Liver (tissue), 8 donors: ENCODE measurements at regions not wholly inside any gene's neighbourhood (a gene's known extent, or its start where the extent isn't known, plus 50 kb on each side); places are given as distances from the start of the nearest gene placed in this dataset.

Experiments used
- DNase-seq: peaks from one replicate; pipeline ENCODE4 v3.0.0-alpha.2; 2017; ENCODE audit warnings: low spot score
- H3K27ac ChIP-seq, 2 donors: one replicate each; pipeline ENCODE4 v1.7.0; 2013; ENCODE audit warnings: inconsistent platforms in 2 of 2, low read length in 2 of 2, control low read depth in 1 of 2, low read depth in 1 of 2, mild to moderate bottlenecking in 1 of 2
- H3K27me3 ChIP-seq, 4 donors: one replicate each; pipeline versions ENCODE4 v1.6.1 to v1.7.0; 2013; ENCODE audit warnings: low read length in 3 of 4, inconsistent platforms in 1 of 4, mild to moderate bottlenecking in 1 of 4, moderate library complexity in 1 of 4; ENCODE audit not compliant: control insufficient read depth in 4 of 4, insufficient read depth in 4 of 4
- H3K36me3 ChIP-seq, 4 donors: one replicate each; pipeline versions ENCODE4 v1.6.1 to v1.7.0; 2013; ENCODE audit warnings: low read length in 3 of 4, mild to moderate bottlenecking in 3 of 4, low read depth in 1 of 4, moderate library complexity in 1 of 4; ENCODE audit not compliant: control insufficient read depth in 4 of 4, insufficient read depth in 3 of 4
- H3K4me1 ChIP-seq, 4 donors: one replicate each; pipeline versions ENCODE4 v1.6.1 to v1.7.0; 2013; ENCODE audit warnings: low read length in 3 of 4, mild to moderate bottlenecking in 3 of 4, moderate library complexity in 1 of 4; ENCODE audit not compliant: control insufficient read depth in 4 of 4, insufficient read depth in 4 of 4
- H3K4me3 ChIP-seq, 3 donors: one replicate each; pipeline versions ENCODE4 v1.6.1 to v1.7.0; 2013; ENCODE audit warnings: low read length in 3 of 3, control low read depth in 1 of 3, low read depth in 1 of 3, mild to moderate bottlenecking in 1 of 3
- H3K9ac ChIP-seq, 2 donors: one replicate each; pipeline ENCODE4 v1.7.0; 2013; ENCODE audit warnings: low read length in 2 of 2, mild to moderate bottlenecking in 2 of 2, moderate library complexity in 2 of 2, control low read depth in 1 of 2, low read depth in 1 of 2
- H3K9me3 ChIP-seq, 4 donors: one replicate each; pipeline versions ENCODE4 v1.6.1 to v1.7.0; 2013; ENCODE audit warnings: low read length in 3 of 4; ENCODE audit not compliant: control insufficient read depth in 4 of 4
- ATF3 ChIP-seq: IDR thresholded peaks from 2 replicates; pipeline ENCODE4 v1.6.1; 2016; ENCODE audit warnings: antibody characterized with exemption
- EGR1 ChIP-seq, 2 donors: IDR thresholded peaks; 2 replicates each; pipeline ENCODE4 v1.6.1; 2016 to 2018; ENCODE audit warnings: antibody characterized with exemption in 2 of 2, low read depth in 2 of 2
- FOXA1 ChIP-seq: IDR thresholded peaks from 2 replicates; pipeline ENCODE4 v1.6.1; 2016; ENCODE audit warnings: antibody characterized with exemption
- FOXA2 ChIP-seq: IDR thresholded peaks from 2 replicates; pipeline ENCODE4 v1.6.1; 2016; ENCODE audit warnings: antibody characterized with exemption
- GABPA ChIP-seq, 2 donors: IDR thresholded peaks in 1 of 2; conservative IDR thresholded peaks in 1 of 2; 2 replicates each; pipeline ENCODE4 v1.6.1; 2016; ENCODE audit warnings: antibody characterized with exemption in 2 of 2, mild to moderate bottlenecking in 1 of 2, moderate library complexity in 1 of 2
- HNF4A ChIP-seq, 2 donors: conservative IDR thresholded peaks; 2 replicates each; pipeline ENCODE4 v1.6.1; 2016; ENCODE audit warnings: antibody characterized with exemption in 2 of 2, mild to moderate bottlenecking in 2 of 2
- HNF4G ChIP-seq: IDR thresholded peaks from 2 replicates; pipeline ENCODE4 v1.6.1; 2016; ENCODE audit warnings: antibody characterized with exemption
- JUND ChIP-seq, 2 donors: IDR thresholded peaks; 2 replicates each; pipeline ENCODE4 v1.6.1; 2016; ENCODE audit warnings: antibody characterized with exemption in 2 of 2
- NR2F2 ChIP-seq: IDR thresholded peaks from 2 replicates; pipeline ENCODE4 v1.6.1; 2016; ENCODE audit warnings: antibody characterized with exemption
- RAD21 ChIP-seq, 2 donors: IDR thresholded peaks; 2 replicates each; pipeline ENCODE4 v1.6.1; 2016; ENCODE audit warnings: antibody characterized with exemption in 2 of 2, mild to moderate bottlenecking in 2 of 2
- REST ChIP-seq: IDR thresholded peaks from 2 replicates; pipeline ENCODE4 v1.6.1; 2016; ENCODE audit warnings: antibody characterized with exemption, mild to moderate bottlenecking
- RXRA ChIP-seq, 2 donors: IDR thresholded peaks; 2 replicates each; pipeline ENCODE4 v1.6.1; 2017 to 2018; ENCODE audit warnings: antibody characterized with exemption in 2 of 2, mild to moderate bottlenecking in 1 of 2
- SP1 ChIP-seq: IDR thresholded peaks from 2 replicates; pipeline ENCODE4 v1.6.1; 2018; ENCODE audit warnings: antibody characterized with exemption, mild to moderate bottlenecking
- TAF1 ChIP-seq: conservative IDR thresholded peaks from 2 replicates; pipeline ENCODE4 v1.6.1; 2016; ENCODE audit warnings: antibody characterized with exemption, mild to moderate bottlenecking
- YY1 ChIP-seq: IDR thresholded peaks from 2 replicates; pipeline ENCODE4 v1.6.1; 2016; ENCODE audit warnings: antibody characterized with exemption, mild to moderate bottlenecking
- ZBTB33 ChIP-seq: IDR thresholded peaks from 2 replicates; pipeline ENCODE4 v1.6.1; 2016; ENCODE audit warnings: antibody characterized with exemption
- WGBS: extraction: QIAGEN DNeasy Blood & Tissue Kit; methylation state at CpG from one replicate; pipeline ENCODE4 v1.1.7; 2013; 5-methylcytosine and 5-hydroxymethylcytosine counted together
- TF ChIP-seq, protein P1 (sequence below): IDR thresholded peaks from 2 replicates; pipeline ENCODE4 v1.6.1; 2016; ENCODE audit warnings: antibody characterized with exemption
- TF ChIP-seq, protein P2 (sequence below): fragments of 150-350 bp; IDR thresholded peaks from 2 replicates; pipeline ENCODE4 v1.5.1; 2017; ENCODE audit warnings: improper control_type of control experiment, low read depth, low read length; ENCODE audit not compliant: missing input control
- donor health status: healthy.
- donor health status: healthy.
- donor health status: healthy.
- donor health status: healthy.
- donor health status: healthy.

- DNase-seq = no peak
- Histone ChIP-seq H3K4me1 (peaks cover 2 to 24% (median 12%) of the 10 kb centered on the region in 4 donors), H3K4me3 (no peak overlapping the region), H3K9me3 (no peaks in the 10 kb centered on the region), H3K27me3 (no peaks in the 10 kb centered on the region), H3K27ac (no peak overlapping the region), H3K36me3 (no peaks in the 10 kb centered on the region), H3K9ac (no peak overlapping the region)
- no peak for TF ChIP-seq ZBTB33
- TF ChIP-seq ATF3 = no peak
- TF ChIP-seq, protein P1, sequence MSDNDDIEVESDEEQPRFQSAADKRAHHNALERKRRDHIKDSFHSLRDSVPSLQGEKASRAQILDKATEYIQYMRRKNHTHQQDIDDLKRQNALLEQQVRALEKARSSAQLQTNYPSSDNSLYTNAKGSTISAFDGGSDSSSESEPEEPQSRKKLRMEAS = no peak
- TF ChIP-seq YY1 = no peak
- TF ChIP-seq TAF1 = no peak
- no peak for TF ChIP-seq SP1
- TF ChIP-seq RXRA (IDR thresholded peaks at IDR 0.05) = no peak
- TF ChIP-seq RAD21 (IDR thresholded peaks at IDR 0.05) = no peak
- no peak for TF ChIP-seq HNF4G
- TF ChIP-seq FOXA2 = no peak
- TF ChIP-seq JUND (IDR thresholded peaks at IDR 0.05) = no peak
- 50% methylated on average over 4 of the region's 4 CpGs for WGBS
Measured at GRCh38 chr20:39758876-39759275, 796.7 kb downstream of the DHX35 start.

- H3K4me3 ChIP-seq = no peak overlapping the region
- H3K36me3 ChIP-seq = no peaks in the 10 kb centered on the region
- TF ChIP-seq ATF3 (no peak), FOXA1 (peak; percentile 26), SP1 (peak; percentile 65), HNF4A (conservative IDR thresholded peaks at IDR 0.05) (peak; percentile 83 to 86), EGR1 (IDR thresholded peaks at IDR 0.05; ENCODE audit: low read depth in 2 of 2) (no peak), RXRA (IDR thresholded peaks at IDR 0.05) (peak; percentile 69 to 84), YY1 (peak; percentile 62), GABPA (IDR thresholded peaks at IDR 0.05 in 1 of 2, conservative IDR thresholded peaks at IDR 0.05 in 1 of 2) (no peak), REST (no peak), HNF4G (peak; percentile 17), RAD21 (IDR thresholded peaks at IDR 0.05) (peak in 1 of 2 donors; percentile 37), NR2F2 (no peak), ZBTB33 (peak; percentile 18), FOXA2 (peak; percentile 79), JUND (IDR thresholded peaks at IDR 0.05) (peak; percentile 12 to 32)
- TF ChIP-seq, protein P1 = peak; percentile 38
- TF ChIP-seq, protein P2, sequence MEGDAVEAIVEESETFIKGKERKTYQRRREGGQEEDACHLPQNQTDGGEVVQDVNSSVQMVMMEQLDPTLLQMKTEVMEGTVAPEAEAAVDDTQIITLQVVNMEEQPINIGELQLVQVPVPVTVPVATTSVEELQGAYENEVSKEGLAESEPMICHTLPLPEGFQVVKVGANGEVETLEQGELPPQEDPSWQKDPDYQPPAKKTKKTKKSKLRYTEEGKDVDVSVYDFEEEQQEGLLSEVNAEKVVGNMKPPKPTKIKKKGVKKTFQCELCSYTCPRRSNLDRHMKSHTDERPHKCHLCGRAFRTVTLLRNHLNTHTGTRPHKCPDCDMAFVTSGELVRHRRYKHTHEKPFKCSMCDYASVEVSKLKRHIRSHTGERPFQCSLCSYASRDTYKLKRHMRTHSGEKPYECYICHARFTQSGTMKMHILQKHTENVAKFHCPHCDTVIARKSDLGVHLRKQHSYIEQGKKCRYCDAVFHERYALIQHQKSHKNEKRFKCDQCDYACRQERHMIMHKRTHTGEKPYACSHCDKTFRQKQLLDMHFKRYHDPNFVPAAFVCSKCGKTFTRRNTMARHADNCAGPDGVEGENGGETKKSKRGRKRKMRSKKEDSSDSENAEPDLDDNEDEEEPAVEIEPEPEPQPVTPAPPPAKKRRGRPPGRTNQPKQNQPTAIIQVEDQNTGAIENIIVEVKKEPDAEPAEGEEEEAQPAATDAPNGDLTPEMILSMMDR = no peak
- DNase-seq = no peak
- H3K9ac ChIP-seq = no peak overlapping the region
- peaks cover 2 to 24% (median 12%) of the 10 kb centered on the region in 4 donors for H3K4me1 ChIP-seq
- no peaks in the 10 kb centered on the region for H3K27me3 ChIP-seq
- H3K9me3 ChIP-seq = no peaks in the 10 kb centered on the region
- H3K27ac ChIP-seq = peak overlapping the region in 1 of 2 donors; percentile 3
Measured at GRCh38 chr20:39756828-39757227, 794.7 kb downstream of the DHX35 start.
